ENCODE measurements at regions not wholly inside any gene's neighbourhood (a gene's known extent, or its start where the extent isn't known, plus 50 kb on each side); places are given as distances from the start of the nearest gene placed in this dataset.
"Not testable (repeated sequence)": the region's sequence is repeated elsewhere in the genome, so short reads cannot be mapped to it uniquely, and the experiment has no call there.

DNA sequence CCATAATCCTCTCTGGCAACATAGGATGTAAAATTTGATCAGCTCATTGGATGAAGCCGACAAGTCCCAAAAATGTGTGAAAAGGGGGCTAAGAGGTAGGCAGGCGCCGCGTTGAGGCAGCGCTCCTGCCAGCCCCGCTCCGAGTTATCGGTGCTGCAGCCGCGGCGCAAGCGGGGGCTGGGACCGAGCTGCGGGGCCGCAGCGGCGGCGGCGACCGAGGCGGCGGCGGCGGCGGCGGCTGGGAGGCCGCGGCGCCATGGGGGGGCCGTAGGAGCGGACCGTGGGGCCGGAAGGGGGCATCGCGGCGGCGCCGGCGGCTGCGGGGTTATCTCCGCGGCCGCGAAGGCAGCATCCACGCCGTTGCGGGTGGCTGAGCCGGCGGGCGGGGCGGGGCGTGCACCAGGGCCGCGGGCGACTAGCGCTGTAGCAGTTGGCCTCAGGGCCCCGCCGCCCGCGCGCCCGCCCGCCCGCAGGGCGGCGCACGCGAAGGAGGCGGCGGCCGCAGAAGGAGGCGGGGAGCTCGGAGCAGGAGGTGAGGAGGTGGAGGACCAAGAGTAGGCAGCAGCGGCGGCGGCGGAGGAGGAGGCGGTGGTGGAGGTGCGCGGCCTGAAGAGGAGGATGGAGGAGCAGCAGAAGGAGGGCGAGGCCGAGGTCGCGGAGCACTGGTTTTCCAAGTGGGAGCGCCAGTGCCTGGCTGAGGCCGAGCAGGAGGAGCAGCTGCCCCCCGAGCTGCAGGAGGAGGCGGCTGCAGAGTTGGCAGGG lies 126.0 kb upstream of the CXorf66 start:
- no peak for DNase-seq (ENCODE audit: low spot score)
- in situ Hi-C loops (cut with MboI; ENCODE audit: low pct_unique_long_range_greater_than_20kb, low sequenced_read_pairs, unreplicated experiment): no loop called here
- TF ChIP-seq, protein P1, sequence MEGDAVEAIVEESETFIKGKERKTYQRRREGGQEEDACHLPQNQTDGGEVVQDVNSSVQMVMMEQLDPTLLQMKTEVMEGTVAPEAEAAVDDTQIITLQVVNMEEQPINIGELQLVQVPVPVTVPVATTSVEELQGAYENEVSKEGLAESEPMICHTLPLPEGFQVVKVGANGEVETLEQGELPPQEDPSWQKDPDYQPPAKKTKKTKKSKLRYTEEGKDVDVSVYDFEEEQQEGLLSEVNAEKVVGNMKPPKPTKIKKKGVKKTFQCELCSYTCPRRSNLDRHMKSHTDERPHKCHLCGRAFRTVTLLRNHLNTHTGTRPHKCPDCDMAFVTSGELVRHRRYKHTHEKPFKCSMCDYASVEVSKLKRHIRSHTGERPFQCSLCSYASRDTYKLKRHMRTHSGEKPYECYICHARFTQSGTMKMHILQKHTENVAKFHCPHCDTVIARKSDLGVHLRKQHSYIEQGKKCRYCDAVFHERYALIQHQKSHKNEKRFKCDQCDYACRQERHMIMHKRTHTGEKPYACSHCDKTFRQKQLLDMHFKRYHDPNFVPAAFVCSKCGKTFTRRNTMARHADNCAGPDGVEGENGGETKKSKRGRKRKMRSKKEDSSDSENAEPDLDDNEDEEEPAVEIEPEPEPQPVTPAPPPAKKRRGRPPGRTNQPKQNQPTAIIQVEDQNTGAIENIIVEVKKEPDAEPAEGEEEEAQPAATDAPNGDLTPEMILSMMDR (IDR thresholded peaks at IDR 0.05; ENCODE audit: extremely low read depth, insufficient read depth, missing control alignments): no peak

DNA sequence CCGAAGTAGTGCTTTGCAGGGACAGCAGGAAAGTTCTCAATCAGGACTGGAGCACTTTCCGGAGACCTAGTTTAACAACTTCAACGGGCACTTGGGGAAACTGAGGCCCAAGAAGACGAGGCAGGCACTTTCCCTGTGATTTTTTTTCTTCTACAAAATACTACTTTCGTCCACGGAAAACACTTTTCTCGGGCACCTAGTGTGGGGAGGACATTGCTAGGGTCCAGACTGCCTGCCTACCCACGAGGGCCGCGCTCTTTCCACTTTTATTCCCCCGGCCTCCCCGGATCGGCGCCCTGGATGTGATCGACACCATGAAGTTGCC lies 125.4 kb upstream of the CXorf66 start:
- in situ Hi-C loops (cut with MboI; ENCODE audit: low pct_unique_long_range_greater_than_20kb, low sequenced_read_pairs, unreplicated experiment): no loop called here
- DNase-seq (ENCODE audit: low spot score): no peak
- TF ChIP-seq, protein P1 (IDR thresholded peaks at IDR 0.05; ENCODE audit: extremely low read depth, insufficient read depth, missing control alignments): no peak

DNA sequence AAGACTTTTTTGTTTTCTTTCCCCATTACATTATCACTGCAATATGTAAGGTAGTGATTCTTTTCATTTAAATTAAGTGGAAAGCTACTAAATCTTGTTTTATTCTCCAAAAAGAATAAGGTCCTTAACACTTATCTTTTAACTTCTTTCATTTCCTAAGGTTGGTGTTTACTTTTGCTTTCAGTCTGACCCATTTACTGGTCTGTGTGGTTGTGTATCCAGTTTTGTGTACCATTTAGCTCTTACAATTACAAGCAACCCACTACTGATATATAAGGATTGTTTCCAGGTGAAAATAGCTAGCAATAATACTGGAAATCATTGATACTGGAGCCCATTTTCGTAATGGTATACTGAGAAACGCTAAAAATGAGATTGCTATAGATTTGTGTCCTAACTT lies 123.1 kb upstream of the CXorf66 start:
- in situ Hi-C loops (cut with MboI; ENCODE audit: low pct_unique_long_range_greater_than_20kb, low sequenced_read_pairs, unreplicated experiment): no loop called here
- TF ChIP-seq, protein P1 (IDR thresholded peaks at IDR 0.05; ENCODE audit: extremely low read depth, insufficient read depth, missing control alignments): no peak
- no peak for DNase-seq (ENCODE audit: low spot score)

DNA sequence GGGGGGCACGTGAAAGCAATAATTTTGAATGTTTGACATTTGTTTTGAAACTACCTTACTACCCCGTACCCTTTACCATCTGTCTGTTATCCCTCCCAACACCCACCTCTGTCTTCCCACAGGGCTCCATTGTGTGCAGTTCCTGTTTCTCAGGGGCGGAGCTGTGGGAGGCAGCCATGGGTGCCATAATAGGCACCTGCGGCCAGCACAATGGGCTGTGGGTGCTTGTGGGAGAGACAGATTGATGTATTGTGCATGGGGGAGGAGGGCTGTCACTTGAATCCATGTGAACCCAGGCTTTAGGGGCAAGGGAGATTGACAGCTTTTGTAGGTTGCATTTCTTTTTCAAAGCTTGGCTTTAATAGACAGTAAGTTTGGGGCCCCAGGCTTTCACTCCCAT lies 122.6 kb upstream of the CXorf66 start:
- no peak for DNase-seq (ENCODE audit: low spot score)
- in situ Hi-C loops (cut with MboI; ENCODE audit: low pct_unique_long_range_greater_than_20kb, low sequenced_read_pairs, unreplicated experiment): no loop called here
- TF ChIP-seq, protein P1 (IDR thresholded peaks at IDR 0.05; ENCODE audit: extremely low read depth, insufficient read depth, missing control alignments): no peak

DNA sequence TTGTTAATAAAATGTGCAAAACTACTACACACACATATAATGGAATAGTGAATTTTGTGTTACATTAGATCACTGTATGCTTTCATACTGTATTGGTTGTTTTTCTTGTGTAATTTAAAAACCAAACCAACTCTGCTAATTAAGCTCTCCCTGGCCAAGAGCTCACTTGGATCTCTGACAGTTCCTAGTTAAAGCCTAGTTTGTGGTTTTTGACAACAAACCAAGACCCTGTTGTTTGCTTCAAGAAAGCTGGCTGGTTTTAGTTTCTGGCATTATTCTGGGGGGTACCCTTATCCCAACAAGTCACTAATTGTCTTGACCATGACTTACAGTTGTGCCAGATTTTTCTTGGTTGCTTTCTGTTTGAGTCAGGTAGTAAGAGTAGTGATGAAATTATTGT lies 121.4 kb upstream of the CXorf66 start:
- in situ Hi-C loops (cut with MboI; ENCODE audit: low pct_unique_long_range_greater_than_20kb, low sequenced_read_pairs, unreplicated experiment): no loop called here
- DNase-seq (ENCODE audit: low spot score): no peak
- TF ChIP-seq, protein P1 (IDR thresholded peaks at IDR 0.05; ENCODE audit: extremely low read depth, insufficient read depth, missing control alignments): no peak

DNA sequence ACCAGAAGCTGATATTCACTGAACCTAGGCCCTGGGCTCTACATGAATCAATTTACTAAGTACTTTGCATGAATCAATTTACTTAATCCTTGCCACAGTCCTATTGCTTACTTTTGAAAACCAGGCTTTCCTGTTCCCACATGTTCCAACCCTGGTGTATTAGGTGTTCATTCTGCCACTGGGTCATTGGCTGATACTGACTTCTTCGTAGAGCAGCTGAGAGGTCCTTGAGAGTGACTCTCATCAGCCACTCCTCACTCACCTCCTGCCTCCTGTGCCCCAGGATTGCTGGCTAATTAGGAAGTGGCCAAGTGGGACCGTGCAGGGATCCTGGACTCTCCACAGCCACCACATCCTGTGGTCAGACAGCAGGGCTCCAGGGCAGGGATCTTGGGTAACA lies 109.5 kb upstream of the CXorf66 start:
- not testable (repeated sequence) for DNase-seq (ENCODE audit: low spot score)
- in situ Hi-C loops (cut with MboI; ENCODE audit: low pct_unique_long_range_greater_than_20kb, low sequenced_read_pairs, unreplicated experiment): loop anchor here (5.0 kb wide), 1 partner anchor 62 kb away; no protein-coding TSS in a partner anchor

DNA sequence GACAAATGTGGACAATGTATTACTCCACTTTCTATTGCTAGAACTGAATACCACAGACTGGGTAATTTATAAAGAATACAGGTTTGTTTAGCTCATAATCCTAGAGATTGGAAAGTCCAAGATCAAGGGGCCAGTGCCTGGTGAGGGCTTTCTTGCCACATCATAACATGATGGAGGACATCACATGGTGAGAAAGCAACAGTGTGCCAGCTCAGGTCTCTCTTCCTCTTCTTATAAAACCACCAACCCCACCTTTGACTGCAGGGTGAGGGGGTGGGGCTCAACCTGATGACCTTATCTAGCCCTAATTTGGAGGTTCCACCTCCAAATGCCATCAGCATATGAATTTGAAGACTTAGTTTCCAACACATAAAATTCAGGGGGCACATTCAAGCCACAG lies 105.7 kb upstream of the CXorf66 start:
- TF ChIP-seq, protein P1 (IDR thresholded peaks at IDR 0.05; ENCODE audit: extremely low read depth, insufficient read depth, missing control alignments): no peak
- in situ Hi-C loops (cut with MboI; ENCODE audit: low pct_unique_long_range_greater_than_20kb, low sequenced_read_pairs, unreplicated experiment): no loop called here
- DNase-seq (ENCODE audit: low spot score): no peak

Data from GM13977 (cell line).